Prostate gland (tissue), 2 donors: ENCODE measurements at regions not wholly inside any gene's neighbourhood (a gene's known extent, or its start where the extent isn't known, plus 50 kb on each side); places are given as distances from the start of the nearest gene placed in this dataset.

Experiments
- CTCF ChIP-seq, 4 experiments: fragments of 200-600 bp in 2 of 4; fragments of 450-650 bp in 2 of 4; sonication (generic) in 2 of 4; IDR thresholded peaks; 1 replicate in 3 of 4; 2 replicates in 1 of 4; pipeline ENCODE4 v1.5.1; 2016 to 2019; ENCODE audit warnings: antibody characterized with exemption in 4 of 4, mild to moderate bottlenecking in 2 of 4, moderate library complexity in 2 of 4
- POLR2A ChIP-seq: fragments of 450-650 bp; IDR thresholded peaks from one replicate; pipeline ENCODE4 v1.6.1; 2016; ENCODE audit warnings: antibody characterized with exemption, mild to moderate bottlenecking
- POLR2AphosphoS5 ChIP-seq: sonication (generic); formaldehyde crosslinking; IDR thresholded peaks from one replicate; pipeline ENCODE4 v1.6.1; 2017; ENCODE audit warnings: antibody characterized with exemption

GRCh38 chr5:126263591-126264184 is 159.5 kb upstream of the GRAMD2B start:
- TF ChIP-seq CTCF (IDR thresholded peaks at IDR 0.05), result no peak
- TF ChIP-seq POLR2A, result no peak
- no peak for TF ChIP-seq POLR2AphosphoS5
